GM18951 (cell line): ENCODE measurements at regions not wholly inside any gene's neighbourhood (a gene's known extent, or its start where the extent isn't known, plus 50 kb on each side); places are given as distances from the start of the nearest gene placed in this dataset.
"Not testable (repeated sequence)": the region's sequence is repeated elsewhere in the genome, so short reads cannot be mapped to it uniquely, and the experiment has no call there.

Source experiments
- POLR2A ChIP-seq: IDR thresholded peaks from 4 replicates; pipeline ENCODE4 v1.6.1; 2011; ENCODE audit warnings: mild to moderate bottlenecking; ENCODE audit not compliant: insufficient read length, insufficient read depth; ENCODE audit errors: extremely low read depth
- in situ Hi-C: fragments of 300-500 bp; cut with MboI; formaldehyde crosslinking; loops from one replicate; pipeline ENCODE4 v1.12.0; 2022; ENCODE audit warnings: low sequenced_read_pairs, mixed read lengths, inconsistent platforms; ENCODE audit not compliant: unreplicated experiment

GRCh38 chr17:33944412-33944811, 310.7 kb upstream of the CCL2 start:
- in situ Hi-C loops = loop anchor here (25.0 kb wide), 1 partner anchor 193 kb away; no protein-coding TSS in a partner anchor
- TF ChIP-seq POLR2A = no peak

- TF ChIP-seq POLR2A = no peak
- in situ Hi-C loops = loop anchor here (25.0 kb wide), 1 partner anchor 192 kb away; no protein-coding TSS in a partner anchor
These were observed 310.3 kb upstream of the CCL2 start for GRCh38 chr17:33944826-33945225.

GRCh38 chr17:33945646-33946546, 309.2 kb upstream of the CCL2 start:
- TF ChIP-seq POLR2A = no peak
- in situ Hi-C loops = loop anchor here (25.0 kb wide), 1 partner anchor 191 kb away; no protein-coding TSS in a partner anchor

- in situ Hi-C loops = loop anchor here (25.0 kb wide), 1 partner anchor 190 kb away; no protein-coding TSS in a partner anchor
- no peak for TF ChIP-seq POLR2A
These were observed 307.3 kb upstream of the CCL2 start for GRCh38 chr17:33947762-33948161.

- in situ Hi-C loops = loop anchor here (25.0 kb wide), 1 partner anchor 189 kb away; no protein-coding TSS in a partner anchor
- no peak for TF ChIP-seq POLR2A
These were observed 306.8 kb upstream of the CCL2 start for GRCh38 chr17:33948309-33948708.

- TF ChIP-seq POLR2A = no peak
- in situ Hi-C loops = loop anchor here (25.0 kb wide), 1 partner anchor 188 kb away; no protein-coding TSS in a partner anchor
These were observed 306.0 kb upstream of the CCL2 start for GRCh38 chr17:33949100-33949499.

GRCh38 chr17:33950061-33950460, 305.0 kb upstream of the CCL2 start:
- no peak for TF ChIP-seq POLR2A
- in situ Hi-C loops = no loop called here

- TF ChIP-seq POLR2A = no peak
- in situ Hi-C loops = no loop called here
These were observed 302.7 kb upstream of the CCL2 start for GRCh38 chr17:33952425-33952824.

GRCh38 chr17:33954597-33954996, 300.5 kb upstream of the CCL2 start:
- TF ChIP-seq POLR2A = no peak
- in situ Hi-C loops = no loop called here

GRCh38 chr17:33955461-33955860, 299.6 kb upstream of the CCL2 start:
- TF ChIP-seq POLR2A = no peak
- in situ Hi-C loops = no loop called here

GRCh38 chr17:33959098-33959497, 296.0 kb upstream of the CCL2 start:
- in situ Hi-C loops = not testable (repeated sequence)

GRCh38 chr17:33962857-33963655, 292.0 kb upstream of the CCL2 start:
- in situ Hi-C loops = no loop called here
- TF ChIP-seq POLR2A = no peak

GRCh38 chr17:33964344-33964979, 290.6 kb upstream of the CCL2 start:
- TF ChIP-seq POLR2A = no peak
- in situ Hi-C loops = no loop called here
